Common myeloid progenitor, CD34-positive (primary cell): ENCODE measurements at regions not wholly inside any gene's neighbourhood (a gene's known extent, or its start where the extent isn't known, plus 50 kb on each side); places are given as distances from the start of the nearest gene placed in this dataset.
"Not testable (repeated sequence)": the region's sequence is repeated elsewhere in the genome, so short reads cannot be mapped to it uniquely, and the experiment has no call there.

Source experiments
- CTCF ChIA-PET: fragments of 350-600 bp; sonication (Branson Sonifier 250); formaldehyde crosslinking; loops from one replicate; lab custom pipeline; 2021; ENCODE audit warnings: antibody characterized with exemption; lab: Charles Lee
- POLR2A ChIA-PET: fragments of 350-600 bp; sonication (Branson Sonifier 250); formaldehyde crosslinking; loops from one replicate; lab custom pipeline; 2021; ENCODE audit warnings: antibody characterized with exemption; lab: Charles Lee
- DNase-seq, 3 donors: peaks; one replicate each; pipeline versions ENCODE4 v3.0.0 to v3.0.0-alpha.2; 2013
- H3K27ac ChIP-seq, 2 experiments: 1 replicate in 1 of 2; 2 replicates in 1 of 2; pipeline ENCODE4 v1.7.0; 2013; ENCODE audit warnings: inconsistent platforms in 2 of 2, low read length in 2 of 2, mild to moderate bottlenecking in 2 of 2, low read depth in 1 of 2, moderate library complexity in 1 of 2; ENCODE audit not compliant: severe bottlenecking in 2 of 2, insufficient read depth in 1 of 2, poor library complexity in 1 of 2
- H3K27me3 ChIP-seq, 5 experiments: replicated peaks in 2 of 5; 1 replicate in 3 of 5; 2 replicates in 2 of 5; pipeline versions ENCODE4 v1.6.1 to v1.7.0; 2013; ENCODE audit warnings: low read length in 4 of 5, mild to moderate bottlenecking in 2 of 5, moderate library complexity in 2 of 5, inconsistent platforms in 1 of 5; ENCODE audit not compliant: insufficient read depth in 5 of 5, control insufficient read depth in 4 of 5
- H3K36me3 ChIP-seq, 4 experiments: 1 replicate in 2 of 4; 2 replicates in 2 of 4; pipeline versions ENCODE4 v1.6.1 to v1.7.0; 2013; ENCODE audit warnings: low read length in 3 of 4, control low read depth in 1 of 4, mild to moderate bottlenecking in 1 of 4; ENCODE audit not compliant: control insufficient read depth in 4 of 4, insufficient read depth in 4 of 4
- H3K4me1 ChIP-seq, 4 experiments: 1 replicate in 3 of 4; 2 replicates in 1 of 4; pipeline versions ENCODE4 v1.6.1 to v1.7.1; 2013; ENCODE audit warnings: low read length in 3 of 4, mild to moderate bottlenecking in 3 of 4, control low read depth in 1 of 4, inconsistent platforms in 1 of 4, moderate library complexity in 1 of 4; ENCODE audit not compliant: control insufficient read depth in 4 of 4, insufficient read depth in 4 of 4; ENCODE audit errors: control extremely low read depth in 1 of 4
- H3K4me3 ChIP-seq, 7 experiments: 1 replicate in 4 of 7; 2 replicates in 3 of 7; pipeline versions ENCODE4 v1.5.1 to v1.7.0; 2013; ENCODE audit warnings: mild to moderate bottlenecking in 7 of 7, low read length in 6 of 7, moderate library complexity in 6 of 7, inconsistent platforms in 2 of 7, low read depth in 2 of 7, control low read depth in 1 of 7; ENCODE audit not compliant: insufficient read depth in 4 of 7, control insufficient read depth in 1 of 7; ENCODE audit errors: extremely low read depth in 1 of 7
- H3K9me3 ChIP-seq, 5 experiments: 1 replicate in 4 of 5; 2 replicates in 1 of 5; pipeline versions ENCODE4 v1.6.1 to v1.7.1; 2013; ENCODE audit warnings: low read length in 4 of 5, mild to moderate bottlenecking in 2 of 5, inconsistent platforms in 1 of 5, low read depth in 1 of 5, moderate library complexity in 1 of 5; ENCODE audit not compliant: control insufficient read depth in 4 of 5, insufficient read depth in 2 of 5; ENCODE audit errors: control extremely low read depth in 1 of 5
- WGBS: methylation state at CpG from one replicate; pipeline ENCODE4 v1.1.5; 2013; ENCODE audit not compliant: insufficient coverage; 5-methylcytosine and 5-hydroxymethylcytosine counted together

DNA sequence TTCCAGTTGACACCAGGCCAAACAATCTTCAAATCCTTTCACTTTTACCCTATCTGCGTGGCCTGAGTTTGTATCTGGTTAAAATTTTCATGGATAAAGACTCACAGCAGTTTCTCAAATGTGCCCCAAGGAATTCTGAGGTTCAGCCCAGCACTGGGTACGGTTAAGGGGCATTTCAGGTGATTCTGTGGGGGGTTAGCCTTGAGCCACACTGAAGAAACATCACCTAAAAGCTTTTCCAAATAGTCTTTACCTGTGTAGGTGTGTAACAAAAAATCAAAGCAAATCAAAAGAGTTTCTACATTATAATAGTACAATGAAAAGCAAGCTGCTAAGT lies 83.8 kb upstream of the DNAJC1 start:
- H3K4me3 ChIP-seq: no peak overlapping the region
- DNase-seq: no peak
- WGBS: no CpG with 5 or more reads among the region's 2 CpGs
- no peaks in the 10 kb centered on the region for H3K27me3 ChIP-seq
- ChIA-PET CTCF (no interaction called here), POLR2A (no interaction called here)
- H3K27ac ChIP-seq: no peak overlapping the region
- peaks cover 0 to 2% (median 0%) of the 10 kb centered on the region in 5 experiments for H3K9me3 ChIP-seq
- no peaks in the 10 kb centered on the region for H3K4me1 ChIP-seq
- H3K36me3 ChIP-seq: no peaks in the 10 kb centered on the region

DNA sequence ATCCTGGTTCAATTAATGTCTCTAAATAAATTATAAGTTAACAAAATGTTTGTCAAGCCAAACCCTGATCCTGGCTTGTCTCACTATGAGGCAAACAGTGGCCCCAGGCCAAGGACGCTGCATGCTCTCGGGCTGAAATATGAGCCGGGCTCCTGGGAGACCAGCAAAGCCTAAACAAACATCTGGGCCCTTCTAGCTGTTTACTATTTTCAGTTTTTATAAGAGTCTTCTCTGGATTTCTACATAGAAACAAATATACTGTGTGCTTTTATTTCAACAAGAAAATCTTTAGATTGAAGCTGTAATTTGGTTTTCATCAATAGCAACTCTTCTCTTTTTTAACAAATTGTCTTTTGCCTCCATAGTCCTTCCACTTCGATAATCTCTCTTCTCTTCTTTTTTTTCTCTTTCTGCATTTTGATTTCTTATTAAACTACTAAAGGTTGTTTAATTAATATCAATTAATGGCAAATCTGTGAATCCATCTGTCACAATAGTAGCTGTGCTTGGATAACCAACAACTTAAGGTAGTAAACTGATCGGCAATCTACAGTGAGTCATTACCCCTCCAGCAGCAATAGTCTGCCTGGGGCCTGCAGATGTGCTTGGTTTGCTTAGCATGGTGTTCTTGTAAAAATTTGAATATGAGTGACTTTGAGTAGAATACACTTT lies 83.3 kb upstream of the DNAJC1 start:
- no peak overlapping the region for H3K4me3 ChIP-seq
- DNase-seq: no peak
- no peaks in the 10 kb centered on the region for H3K4me1 ChIP-seq
- no peaks in the 10 kb centered on the region for H3K27me3 ChIP-seq
- peaks cover 0 to 2% (median 0%) of the 10 kb centered on the region in 5 experiments for H3K9me3 ChIP-seq
- no peaks in the 10 kb centered on the region for H3K36me3 ChIP-seq
- POLR2A ChIA-PET: no interaction called here
- CTCF ChIA-PET: no interaction called here
- WGBS: 100% methylated on average over 3 of the region's 5 CpGs
- H3K27ac ChIP-seq: no peak overlapping the region

DNA sequence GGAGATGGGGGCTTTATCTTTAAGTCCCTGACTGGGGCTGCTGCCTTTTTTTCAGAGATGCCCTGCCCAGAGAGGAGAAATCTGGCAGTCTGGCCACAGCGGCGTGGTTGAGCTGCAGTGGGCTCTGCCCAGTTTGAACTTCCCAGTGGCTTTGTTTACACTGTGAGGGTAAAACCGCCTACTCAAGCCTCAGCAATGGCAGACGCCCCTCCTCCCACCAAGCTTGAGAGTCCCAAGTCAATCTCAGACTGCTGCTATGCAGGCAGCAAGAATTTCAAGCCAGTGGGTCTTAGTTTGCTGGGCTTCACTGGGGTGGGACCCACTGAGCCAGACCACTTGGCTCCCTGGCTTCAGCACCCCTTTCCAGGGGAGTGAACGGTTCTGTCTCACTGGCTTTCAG lies 76.4 kb upstream of the DNAJC1 start:
- DNase-seq, CTCF ChIA-PET, H3K36me3 ChIP-seq, H3K4me1 ChIP-seq, POLR2A ChIA-PET, H3K27ac ChIP-seq, H3K4me3 ChIP-seq, H3K27me3 ChIP-seq, H3K9me3 ChIP-seq: not testable (repeated sequence)
- WGBS: 93% methylated on average over 5 of the region's 5 CpGs

DNA sequence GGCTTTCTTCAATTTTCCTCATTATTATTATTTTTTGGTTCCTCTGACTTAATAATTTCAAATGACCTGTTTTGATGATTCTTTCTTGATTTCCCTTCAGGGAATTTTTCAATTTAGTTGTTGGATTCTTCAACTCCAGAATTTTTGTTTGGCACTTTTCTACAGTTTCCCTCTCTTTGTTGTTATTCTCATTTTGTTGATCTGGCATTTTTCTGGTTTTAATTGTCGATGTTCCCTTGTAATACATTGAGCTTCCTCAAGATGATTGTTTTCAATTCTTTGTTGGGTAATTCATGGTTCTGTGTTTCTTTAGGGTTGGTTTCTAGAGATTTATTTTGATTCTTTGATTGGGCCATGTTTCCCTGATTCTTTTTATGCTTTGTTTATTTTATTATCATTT lies 67.8 kb upstream of the DNAJC1 start:
- WGBS: no CpG with 5 or more reads among the region's 1 CpG
- Histone ChIP-seq H3K27me3 (no peaks in the 10 kb centered on the region), H3K4me1 (no peaks in the 10 kb centered on the region), H3K9me3 (peaks cover 6 to 35% (median 9%) of the 10 kb centered on the region in 5 experiments), H3K27ac (no peak overlapping the region), H3K36me3 (no peaks in the 10 kb centered on the region), H3K4me3 (no peak overlapping the region)
- no peak for DNase-seq
- CTCF ChIA-PET: no interaction called here
- POLR2A ChIA-PET: no interaction called here

DNA sequence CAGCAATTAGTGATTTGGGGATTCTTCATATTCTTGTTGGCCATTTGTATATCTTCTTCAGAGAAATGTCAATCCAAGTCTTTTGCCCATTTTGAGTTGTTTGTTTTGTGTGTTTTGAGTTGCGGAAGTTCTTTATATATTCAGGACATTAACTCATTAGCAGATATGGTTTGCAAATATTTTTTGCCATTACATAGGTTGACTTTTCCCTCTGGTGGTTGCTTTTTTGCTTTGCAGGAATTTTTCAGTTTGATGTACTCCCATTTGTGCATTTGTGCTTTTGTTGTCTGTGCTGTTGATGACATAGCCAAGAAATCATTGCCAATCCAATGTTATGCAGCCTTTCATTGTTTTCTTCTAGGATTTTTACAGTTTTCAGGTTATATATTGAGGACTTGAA lies 63.6 kb upstream of the DNAJC1 start:
- no peak overlapping the region for H3K27ac ChIP-seq
- H3K9me3 ChIP-seq: peaks cover 6 to 24% (median 9%) of the 10 kb centered on the region in 5 experiments
- no peak overlapping the region for H3K4me3 ChIP-seq
- H3K27me3 ChIP-seq: no peaks in the 10 kb centered on the region
- H3K36me3 ChIP-seq: no peaks in the 10 kb centered on the region
- H3K4me1 ChIP-seq: no peaks in the 10 kb centered on the region
- POLR2A ChIA-PET: no interaction called here
- CTCF ChIA-PET: no interaction called here
- no peak for DNase-seq
- WGBS: no CpG with 5 or more reads among the region's 1 CpG

DNA sequence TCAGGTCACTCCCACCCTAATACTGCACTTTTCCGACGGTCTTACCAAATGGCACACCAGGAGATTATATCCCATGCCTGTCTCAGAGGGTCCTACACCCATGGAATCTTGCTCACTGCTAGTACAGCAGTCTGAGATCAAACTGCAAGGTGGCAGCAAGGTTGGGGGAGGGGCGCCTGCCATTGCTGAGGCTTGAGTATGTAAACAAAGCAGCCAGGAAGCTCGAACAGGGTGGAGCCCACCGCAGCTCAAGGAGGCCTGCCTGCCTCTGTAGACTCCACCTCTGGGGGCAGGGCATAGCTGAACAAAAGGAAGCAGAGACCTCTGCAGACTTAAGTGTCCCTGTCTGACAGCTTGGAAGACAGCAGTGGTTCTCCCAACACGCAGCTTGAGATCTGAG lies 57.5 kb upstream of the DNAJC1 start:
- H3K36me3 ChIP-seq, H3K4me3 ChIP-seq, H3K27ac ChIP-seq, H3K27me3 ChIP-seq, POLR2A ChIA-PET, DNase-seq, CTCF ChIA-PET, H3K9me3 ChIP-seq, H3K4me1 ChIP-seq: not testable (repeated sequence)
- WGBS: 90% methylated on average over 5 of the region's 6 CpGs

DNA sequence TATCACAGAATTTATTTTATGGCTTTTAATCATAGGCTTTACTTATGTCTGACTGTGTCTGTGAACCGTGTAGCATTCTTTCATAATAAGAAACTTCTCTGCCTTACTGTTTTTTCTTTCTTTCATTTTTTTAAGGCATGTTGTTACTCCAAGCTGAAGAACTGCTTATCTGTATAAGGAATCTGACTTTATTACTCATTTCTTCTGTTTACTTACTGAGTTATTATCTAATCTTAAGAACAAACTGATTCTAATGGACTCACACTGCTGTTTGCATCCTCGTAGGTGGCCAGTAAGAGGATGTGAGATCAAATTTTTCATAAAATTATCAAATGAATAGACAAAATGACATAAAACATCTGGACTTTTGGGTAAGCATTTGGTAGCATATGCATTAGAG lies 54.7 kb upstream of the DNAJC1 start:
- WGBS: no CpG with 5 or more reads among the region's 2 CpGs
- H3K36me3 ChIP-seq: no peaks in the 10 kb centered on the region
- peaks cover 0 to 9% (median 1%) of the 10 kb centered on the region in 5 experiments for H3K9me3 ChIP-seq
- no peak overlapping the region for H3K4me3 ChIP-seq
- CTCF ChIA-PET: interaction anchor here (1.0 kb wide), 1 partner anchor 55 kb away, joined by 3 read pairs; the partner anchor contains the start of gene DNAJC1
- no peak overlapping the region for H3K27ac ChIP-seq
- H3K27me3 ChIP-seq: no peaks in the 10 kb centered on the region
- H3K4me1 ChIP-seq: no peaks in the 10 kb centered on the region
- POLR2A ChIA-PET: no interaction called here
- DNase-seq: no peak
